ENCODE measurements at regions not wholly inside any gene's neighbourhood (a gene's known extent, or its start where the extent isn't known, plus 50 kb on each side); places are given as distances from the start of the nearest gene placed in this dataset.

GRCh38 chr4:62288808-62289541 is 1088.8 kb downstream of the ADGRL3 start:
- DNase-seq (ENCODE audit: low read depth in 2 of 3, low spot score in 2 of 3): no peak

DNA sequence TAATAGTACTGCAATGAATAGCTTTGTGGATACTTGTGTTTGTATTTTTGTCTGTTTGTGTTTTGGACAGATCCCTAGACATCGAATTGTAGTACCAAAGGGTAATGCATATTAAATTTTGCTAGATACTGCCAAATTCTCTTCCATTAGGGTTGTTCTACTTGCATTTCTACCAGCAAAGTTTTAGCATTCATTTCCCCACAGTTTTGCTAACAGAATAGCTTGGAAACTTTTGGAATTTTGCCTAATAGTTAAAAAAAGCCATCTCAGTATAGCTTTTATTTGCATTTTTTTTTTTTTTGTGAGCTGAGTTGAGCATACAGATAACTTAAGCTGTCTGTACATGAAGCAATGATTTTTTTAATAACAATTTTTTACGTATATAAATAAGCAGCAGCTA is 1084.9 kb downstream of the ADGRL3 start:
- no peak for DNase-seq (ENCODE audit: low read depth in 2 of 3, low spot score in 2 of 3)

GRCh38 chr4:62279689-62280088 is 1079.6 kb downstream of the ADGRL3 start:
- DNase-seq (ENCODE audit: low read depth in 2 of 3, low spot score in 2 of 3): no peak

GRCh38 chr4:62275470-62275869 is 1075.3 kb downstream of the ADGRL3 start:
- DNase-seq (ENCODE audit: low read depth in 2 of 3, low spot score in 2 of 3): no peak

GRCh38 chr4:62274782-62275181 is 1074.7 kb downstream of the ADGRL3 start:
- no peak for DNase-seq (ENCODE audit: low read depth in 2 of 3, low spot score in 2 of 3)

GRCh38 chr4:62271107-62271506 is 1071.0 kb downstream of the ADGRL3 start:
- DNase-seq (ENCODE audit: low read depth in 2 of 3, low spot score in 2 of 3): no peak

DNA sequence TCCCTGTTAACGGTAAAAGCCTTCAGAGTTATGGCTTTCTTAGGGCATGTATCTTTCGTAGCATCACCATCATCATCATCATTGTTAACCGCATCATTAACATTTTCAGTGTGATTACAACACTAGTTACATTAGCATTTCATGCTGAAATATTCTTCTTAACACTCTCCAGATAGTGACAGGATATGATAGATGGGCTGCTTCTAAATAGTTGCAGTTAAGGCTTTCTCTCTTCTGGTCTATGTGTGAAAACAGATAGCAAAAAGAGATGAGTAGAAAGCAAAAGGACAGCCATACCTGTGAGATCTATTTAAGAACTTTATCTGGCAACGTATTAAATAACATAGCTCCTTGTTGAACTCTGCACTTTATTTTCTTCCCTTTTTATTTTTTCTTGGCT is 1069.8 kb downstream of the ADGRL3 start:
- no peak for DNase-seq (ENCODE audit: low read depth in 2 of 3, low spot score in 2 of 3)

- no peak for DNase-seq (ENCODE audit: low read depth in 2 of 3, low spot score in 2 of 3)
These were observed 1063.3 kb downstream of the ADGRL3 start for GRCh38 chr4:62263454-62263853.

DNA sequence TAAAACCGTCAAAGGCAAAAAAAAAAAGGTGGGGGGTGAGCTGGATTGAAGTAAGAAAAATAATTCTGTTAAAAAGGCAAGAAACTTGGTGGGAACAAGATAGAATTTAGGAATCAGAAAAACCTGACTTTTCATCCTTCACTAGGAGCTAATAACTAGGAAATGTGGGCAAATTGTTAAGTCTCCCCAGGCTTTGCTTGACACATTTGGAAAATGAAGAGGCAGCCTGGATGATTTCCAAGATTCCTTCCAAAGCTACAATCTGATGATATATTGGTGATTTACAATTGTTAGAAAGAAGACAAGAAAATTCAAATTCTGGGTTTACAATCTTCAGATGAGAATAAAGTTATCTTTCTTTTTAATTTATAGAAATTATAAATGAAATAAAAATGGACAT is 1062.5 kb downstream of the ADGRL3 start:
- no peak for DNase-seq (ENCODE audit: low read depth in 2 of 3, low spot score in 2 of 3)

GRCh38 chr4:62260254-62260653 is 1060.1 kb downstream of the ADGRL3 start:
- DNase-seq (ENCODE audit: low read depth in 2 of 3, low spot score in 2 of 3): no peak

DNA sequence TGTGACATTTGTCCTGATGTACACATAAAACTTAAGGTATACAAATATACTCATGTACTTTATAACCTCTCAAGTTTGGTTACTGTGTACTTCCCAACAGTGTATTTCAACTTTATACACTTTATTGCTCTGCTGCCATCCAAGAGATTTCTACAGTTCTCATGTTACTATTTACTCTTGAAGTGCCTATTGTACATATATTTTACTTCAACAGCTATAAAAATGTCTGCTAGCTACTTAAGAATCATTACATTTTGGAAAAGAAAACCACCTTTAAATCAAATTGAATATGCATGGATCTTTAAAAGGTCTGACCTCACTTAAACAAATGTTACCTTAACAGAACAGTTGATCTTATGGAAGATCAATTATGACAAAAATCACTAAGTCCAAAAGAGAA is 1056.4 kb downstream of the ADGRL3 start:
- no peak for DNase-seq (ENCODE audit: low read depth in 2 of 3, low spot score in 2 of 3)

DNA sequence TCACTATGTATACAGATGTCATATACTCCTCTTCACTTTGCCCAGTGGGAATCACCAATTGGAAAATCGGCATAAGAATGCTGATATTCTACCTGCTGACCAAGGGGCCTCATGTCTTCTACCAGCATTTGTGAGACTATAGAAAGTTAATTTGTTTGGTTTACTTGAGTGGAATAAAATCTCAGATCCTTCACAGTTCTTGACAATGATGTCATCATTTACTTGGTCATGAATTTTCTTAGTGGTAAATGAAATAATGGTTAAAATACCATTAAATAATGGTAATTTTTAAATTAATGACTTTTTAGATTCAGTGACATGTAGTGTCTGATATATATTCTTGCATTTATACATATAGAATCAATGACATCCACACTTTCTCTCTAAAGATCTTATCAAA is 1052.6 kb downstream of the ADGRL3 start:
- no peak for DNase-seq (ENCODE audit: low read depth in 2 of 3, low spot score in 2 of 3)

DNA sequence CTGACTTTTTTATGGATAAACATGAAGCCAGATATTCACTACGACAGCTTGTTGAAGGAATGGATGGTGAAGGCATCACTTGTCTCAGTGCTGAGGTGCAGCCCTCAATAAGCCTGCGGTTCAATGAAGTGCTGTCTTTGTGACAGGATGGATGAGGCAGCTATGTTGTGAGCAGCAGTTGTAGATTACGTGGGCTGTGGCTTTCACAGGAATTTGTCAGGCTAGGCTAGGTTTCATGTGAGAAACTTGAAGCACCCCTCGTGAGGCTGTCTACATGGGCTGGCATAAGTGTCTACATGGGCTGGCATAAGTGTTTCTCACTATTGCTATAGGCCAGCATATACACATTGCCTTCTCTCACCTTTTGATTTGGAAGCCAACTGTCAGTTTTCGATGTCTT is 1050.0 kb downstream of the ADGRL3 start:
- no peak for DNase-seq (ENCODE audit: low read depth in 2 of 3, low spot score in 2 of 3)

DNA sequence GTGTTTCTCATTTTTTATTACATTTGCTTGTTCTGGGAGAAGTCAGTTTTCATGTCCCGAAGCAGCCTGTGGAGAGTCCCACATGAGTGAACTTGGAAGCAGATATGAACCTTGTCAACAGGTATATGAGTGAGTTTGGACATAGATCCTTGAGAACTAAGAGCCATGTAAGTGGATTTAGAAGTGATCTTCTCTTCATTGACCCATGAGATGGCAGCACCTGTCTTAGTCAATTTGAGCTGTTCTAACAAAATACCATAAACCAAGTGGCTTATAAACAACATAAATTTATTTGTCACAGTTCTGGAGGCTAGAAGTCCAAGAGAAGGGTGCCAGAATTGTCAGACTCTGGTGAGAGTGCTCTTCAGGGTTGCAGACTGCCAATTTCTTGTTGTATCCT is 1043.8 kb downstream of the ADGRL3 start:
- DNase-seq (ENCODE audit: low read depth in 2 of 3, low spot score in 2 of 3): peak in 1 of 3 donors; percentile 20

DNA sequence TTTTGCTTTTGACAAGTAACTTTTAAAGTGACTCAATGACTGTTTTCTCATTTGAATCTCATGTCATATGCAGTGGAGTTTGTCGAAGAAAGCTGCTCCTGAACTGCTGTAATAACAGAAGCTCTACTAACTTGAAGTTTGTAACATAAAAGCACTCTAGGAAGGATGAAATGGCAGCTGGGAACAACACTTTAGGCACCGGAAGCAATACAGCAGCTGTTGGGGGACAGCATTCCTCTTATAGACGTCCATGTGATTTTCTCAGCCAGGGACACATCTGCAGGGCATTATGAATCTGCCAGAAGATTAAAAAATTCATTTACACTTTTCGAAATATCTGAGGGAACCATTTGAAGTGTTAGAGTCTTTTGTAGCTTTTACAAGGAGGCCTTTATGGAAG is 1035.8 kb downstream of the ADGRL3 start:
- DNase-seq (ENCODE audit: low read depth in 2 of 3, low spot score in 2 of 3): no peak

DNA sequence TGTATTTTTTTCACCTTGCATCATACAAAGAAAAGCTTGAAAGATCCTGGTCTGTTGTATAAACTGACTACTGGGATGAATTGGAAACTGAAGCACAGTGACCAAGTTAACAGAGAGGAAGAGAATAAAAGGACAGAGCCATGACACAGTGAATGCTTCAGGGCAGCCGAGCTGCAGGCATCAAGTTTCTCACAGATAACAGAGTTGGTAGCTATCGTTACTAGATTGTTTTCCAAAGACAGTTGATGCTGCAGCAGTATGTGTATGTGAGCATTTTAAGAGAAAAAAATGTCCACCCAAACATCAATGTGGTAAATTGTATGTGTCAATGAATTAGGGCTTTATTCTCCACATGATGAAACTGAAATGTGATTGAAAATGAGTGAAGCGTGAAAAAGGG is 1032.7 kb downstream of the ADGRL3 start:
- no peak for DNase-seq (ENCODE audit: low read depth in 2 of 3, low spot score in 2 of 3)

- DNase-seq (ENCODE audit: low read depth in 2 of 3, low spot score in 2 of 3): no peak
These were observed 1031.9 kb downstream of the ADGRL3 start for GRCh38 chr4:62231994-62232393.

- no peak for DNase-seq (ENCODE audit: low read depth in 2 of 3, low spot score in 2 of 3)
These were observed 1026.0 kb downstream of the ADGRL3 start for GRCh38 chr4:62226082-62226481.

DNA sequence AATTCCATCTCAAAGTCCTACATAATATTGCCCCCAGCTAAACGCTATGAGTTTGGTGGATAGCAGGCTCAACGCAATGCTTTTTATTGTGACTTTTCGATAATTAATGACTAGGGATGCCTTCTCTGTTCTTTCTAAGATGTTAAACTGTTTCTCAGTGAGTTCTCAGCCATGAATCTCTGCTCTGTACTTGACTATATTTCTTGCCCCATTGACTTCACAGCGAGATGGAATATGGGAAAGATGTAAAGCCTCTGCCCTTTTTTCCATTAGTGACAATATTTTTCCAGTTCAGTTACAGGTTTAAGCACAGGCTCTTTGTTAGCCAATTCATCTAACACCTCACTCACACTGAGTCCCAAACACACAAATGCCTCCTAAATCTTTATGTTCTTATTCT is 1022.0 kb downstream of the ADGRL3 start:
- no peak for DNase-seq (ENCODE audit: low read depth in 2 of 3, low spot score in 2 of 3)

- no peak for DNase-seq (ENCODE audit: low read depth in 2 of 3, low spot score in 2 of 3)
These were observed 1010.4 kb downstream of the ADGRL3 start for GRCh38 chr4:62210486-62210885.

DNA sequence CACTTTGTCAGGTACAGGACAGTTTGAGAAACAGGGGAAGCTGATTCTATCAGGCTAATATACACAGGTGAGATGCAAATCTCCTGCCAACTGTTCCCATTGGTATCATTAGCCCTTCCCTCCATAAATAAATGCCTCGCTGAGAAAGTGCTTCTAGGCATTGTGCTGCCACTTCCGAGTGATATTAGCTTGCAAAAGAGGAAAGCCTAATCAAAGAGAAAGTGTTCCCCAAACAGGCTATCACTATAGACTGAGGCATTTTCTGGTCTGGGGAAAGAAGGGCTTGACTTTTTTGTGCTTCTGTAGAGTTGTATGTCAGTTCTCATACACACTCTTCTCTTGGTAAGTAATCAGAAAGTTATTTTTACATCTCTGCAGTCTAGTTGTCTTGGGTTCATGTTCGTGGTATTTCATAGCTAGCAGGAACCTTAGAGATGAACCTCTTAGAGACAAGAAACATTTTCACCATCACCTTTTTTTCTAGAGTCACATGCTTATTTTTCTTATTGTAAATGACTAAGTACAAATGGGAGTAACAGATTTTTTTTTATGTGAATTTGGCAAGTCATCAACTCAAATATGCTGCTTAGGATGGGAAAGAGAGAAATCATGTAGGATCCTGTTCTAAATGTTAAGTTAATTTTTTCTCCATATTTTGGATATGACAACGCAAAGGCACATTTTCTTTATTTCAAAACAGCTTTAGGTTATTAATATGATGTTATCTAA is 1009.8 kb downstream of the ADGRL3 start:
- DNase-seq (ENCODE audit: low read depth in 2 of 3, low spot score in 2 of 3): no peak

DNA sequence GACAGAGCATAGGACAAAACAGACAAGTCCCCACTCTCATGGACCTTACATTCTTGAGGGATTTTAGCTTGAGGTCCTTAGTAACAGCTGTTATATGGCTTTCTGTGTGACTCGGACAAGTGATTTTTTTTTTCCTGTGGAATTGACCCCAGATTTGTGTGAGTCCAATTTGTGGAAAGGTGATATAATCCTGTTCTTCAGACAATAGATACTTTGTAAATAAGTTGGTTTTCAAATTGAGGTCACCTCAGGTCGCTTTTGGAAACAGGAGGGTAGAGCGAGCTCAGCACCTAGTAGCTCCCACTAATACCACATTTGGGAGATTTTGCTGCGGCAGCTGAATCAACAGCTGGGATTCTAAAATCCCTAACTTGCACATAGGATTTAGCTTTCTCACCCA is 1008.8 kb downstream of the ADGRL3 start:
- DNase-seq (ENCODE audit: low read depth in 2 of 3, low spot score in 2 of 3): no peak
